Muscle of leg (tissue), 3 donors: ENCODE measurements at regions not wholly inside any gene's neighbourhood (a gene's known extent, or its start where the extent isn't known, plus 50 kb on each side); places are given as distances from the start of the nearest gene placed in this dataset.
A peak's percentile ranks its signal among the peaks of the same experiment; 100 is the strongest.

Experiments
- DNase-seq: peaks from one replicate; pipeline ENCODE4 v3.0.0; 2013
- H3K27ac ChIP-seq: one replicate; pipeline ENCODE4 v1.5.1; 2013; ENCODE audit warnings: mild to moderate bottlenecking, low read length, control low read depth
- H3K27me3 ChIP-seq: one replicate; pipeline ENCODE4 v1.6.1; 2013; ENCODE audit warnings: low read length; ENCODE audit not compliant: control insufficient read depth, insufficient read depth
- H3K36me3 ChIP-seq: one replicate; pipeline ENCODE4 v1.6.1; 2013; ENCODE audit warnings: low read length; ENCODE audit not compliant: control insufficient read depth, insufficient read depth
- H3K4me1 ChIP-seq: one replicate; pipeline ENCODE4 v1.6.1; 2013; ENCODE audit warnings: low read length; ENCODE audit not compliant: control insufficient read depth, insufficient read depth
- H3K4me3 ChIP-seq: one replicate; pipeline ENCODE4 v1.5.1; 2013; ENCODE audit warnings: low read length, control low read depth
- H3K9me3 ChIP-seq: replicated peaks from 2 replicates; pipeline ENCODE4 v1.6.1; 2013; ENCODE audit warnings: low read depth, low read length; ENCODE audit not compliant: control insufficient read depth
- WGBS: methylation state at CpG from one replicate; pipeline ENCODE4 v1.1.5; 2013; ENCODE audit warnings: missing lambda C conversion rate; ENCODE audit not compliant: insufficient coverage; 5-methylcytosine and 5-hydroxymethylcytosine counted together

DNA sequence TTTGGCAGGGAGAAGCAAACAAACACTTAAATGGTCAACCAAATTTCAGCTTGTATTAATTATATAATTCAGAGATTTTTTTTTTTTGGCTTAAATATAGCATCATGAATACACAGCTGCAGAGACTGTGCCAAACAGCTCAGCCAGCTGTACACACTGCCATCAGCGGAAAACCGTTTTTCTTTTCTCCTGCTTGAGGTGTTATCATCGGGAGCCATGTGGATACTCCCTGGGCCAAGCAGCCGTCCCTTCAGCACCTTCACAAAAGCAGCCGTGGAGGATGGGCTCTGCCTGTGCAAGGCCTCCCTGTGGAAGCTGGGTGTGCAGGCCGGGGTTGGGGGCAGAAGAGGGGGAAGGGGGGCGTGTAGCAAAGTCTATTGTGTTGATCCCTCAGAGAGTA, 85.0 kb downstream of the NUF2 start:
- H3K4me1 ChIP-seq, result no peaks in the 10 kb centered on the region
- H3K36me3 ChIP-seq, result no peaks in the 10 kb centered on the region
- H3K4me3 ChIP-seq, result no peak overlapping the region
- H3K9me3 ChIP-seq, result no peaks in the 10 kb centered on the region
- 36% methylated on average over 2 of the region's 7 CpGs for WGBS
- no peak overlapping the region for H3K27ac ChIP-seq
- no peaks in the 10 kb centered on the region for H3K27me3 ChIP-seq
- peak; percentile 8 for DNase-seq

DNA sequence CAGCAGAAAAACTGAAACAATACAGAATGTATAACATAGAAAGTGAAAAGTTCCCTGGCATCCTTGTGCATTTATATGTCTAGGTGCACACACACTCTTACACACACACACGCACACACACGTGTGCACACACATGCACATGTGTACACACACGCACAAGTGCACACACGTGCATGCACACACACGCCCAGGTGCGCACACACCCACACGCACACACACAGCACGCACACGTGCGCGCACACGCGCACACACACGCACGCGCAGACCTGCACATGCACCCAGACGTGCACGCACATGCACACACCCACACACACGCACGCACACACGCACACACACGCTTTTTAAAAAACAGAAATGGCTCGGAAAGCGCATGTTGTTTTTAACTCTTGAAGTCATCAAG, 86.5 kb downstream of the NUF2 start:
- H3K4me3 ChIP-seq, result no peak overlapping the region
- WGBS, result 95% methylated on average over 18 of the region's 24 CpGs
- no peaks in the 10 kb centered on the region for H3K9me3 ChIP-seq
- H3K27me3 ChIP-seq, result no peaks in the 10 kb centered on the region
- DNase-seq, result no peak
- no peaks in the 10 kb centered on the region for H3K4me1 ChIP-seq
- no peak overlapping the region for H3K27ac ChIP-seq
- no peaks in the 10 kb centered on the region for H3K36me3 ChIP-seq

DNA sequence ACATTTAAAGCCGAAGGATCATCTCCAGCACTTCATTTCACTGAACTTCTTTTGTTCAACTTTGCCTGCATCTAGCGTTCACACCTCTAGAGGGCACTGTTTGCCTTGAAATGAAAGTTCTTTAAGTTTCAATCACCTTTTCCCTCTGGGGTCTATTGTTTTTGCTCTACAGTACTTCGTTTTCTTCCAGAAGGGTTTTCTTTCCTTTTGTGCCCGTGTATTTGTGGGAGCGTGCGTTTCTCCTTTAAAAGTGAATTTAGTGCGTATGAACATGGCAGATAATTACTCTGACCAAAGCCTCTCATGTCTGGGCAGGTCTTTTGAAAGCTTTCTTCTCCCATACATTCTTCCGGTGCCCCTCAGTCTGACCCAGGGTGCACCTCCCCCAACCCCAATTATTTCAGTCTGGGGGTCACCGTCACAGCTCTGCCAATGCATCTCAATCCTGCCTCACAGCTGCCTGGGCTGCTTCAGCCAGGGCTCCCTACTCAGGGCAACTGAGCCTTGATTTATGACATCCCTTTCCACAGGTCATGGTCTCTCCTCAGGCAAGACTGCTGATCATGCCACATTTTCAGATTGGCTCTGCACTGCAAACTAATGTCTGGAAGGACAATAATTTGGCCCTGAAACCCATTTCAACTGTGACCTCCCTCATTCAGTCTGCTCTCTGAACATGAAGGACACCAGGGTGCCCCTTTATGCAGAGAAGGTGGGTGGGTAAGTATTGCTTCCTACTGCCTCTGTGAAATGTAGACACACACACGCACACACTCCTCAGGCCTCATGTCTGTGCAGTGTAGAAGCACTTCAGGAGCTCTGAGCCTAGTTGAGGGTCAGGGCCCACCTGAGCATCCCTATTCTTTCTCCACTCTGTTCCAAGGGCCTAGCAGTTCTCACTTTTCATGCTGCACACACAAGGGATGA, 88.6 kb downstream of the NUF2 start:
- Histone ChIP-seq H3K4me3 (no peak overlapping the region), H3K9me3 (no peaks in the 10 kb centered on the region), H3K36me3 (no peaks in the 10 kb centered on the region), H3K4me1 (no peaks in the 10 kb centered on the region), H3K27ac (no peak overlapping the region), H3K27me3 (no peaks in the 10 kb centered on the region)
- WGBS, result 6% methylated on average over 3 of the region's 10 CpGs
- DNase-seq, result peak; percentile 52

DNA sequence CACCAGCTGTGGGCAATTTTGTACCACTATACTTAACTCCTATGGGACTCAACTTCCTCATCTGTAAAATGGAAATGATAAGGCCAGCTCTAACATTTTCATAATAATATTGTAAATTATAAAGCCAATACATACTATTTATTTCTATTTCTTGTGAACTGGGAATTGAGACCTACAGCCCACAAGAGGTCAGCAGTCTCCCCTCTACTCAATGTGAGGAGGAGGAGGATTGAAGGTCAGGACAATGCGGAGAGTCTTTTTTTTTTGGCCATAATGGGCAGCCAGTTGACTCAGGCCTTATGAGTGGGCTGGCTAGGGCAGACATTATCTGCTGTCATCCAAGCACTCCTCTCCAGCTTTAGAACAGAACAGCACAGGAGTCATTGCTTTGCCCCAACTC, 90.5 kb downstream of the NUF2 start:
- DNase-seq, result no peak
- Histone ChIP-seq H3K27me3 (no peaks in the 10 kb centered on the region), H3K4me1 (no peaks in the 10 kb centered on the region), H3K27ac (no peak overlapping the region), H3K9me3 (no peaks in the 10 kb centered on the region), H3K36me3 (no peaks in the 10 kb centered on the region), H3K4me3 (no peak overlapping the region)
- no CpG with 5 or more reads among the region's 1 CpG for WGBS

DNA sequence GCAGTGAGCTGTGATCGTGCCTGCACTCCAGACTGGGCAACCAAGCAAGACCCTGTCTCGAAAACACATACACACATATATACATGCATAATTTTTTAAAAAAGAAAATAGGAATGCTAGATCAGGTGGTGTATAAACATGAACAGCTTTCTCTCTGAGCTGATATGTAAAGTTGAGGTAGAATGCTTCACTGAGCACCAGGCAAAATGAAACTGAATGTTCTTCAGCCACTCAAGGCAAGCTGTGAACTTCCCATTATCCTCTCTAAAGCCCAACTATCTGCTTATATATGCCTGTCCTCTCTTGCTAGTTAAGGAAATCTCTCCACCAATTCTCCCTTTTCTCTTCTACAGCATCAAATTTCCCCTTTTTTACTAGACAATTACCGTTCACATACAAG, 93.0 kb downstream of the NUF2 start:
- Histone ChIP-seq H3K27ac (no peak overlapping the region), H3K4me1 (no peaks in the 10 kb centered on the region), H3K4me3 (no peak overlapping the region), H3K27me3 (no peaks in the 10 kb centered on the region), H3K36me3 (no peaks in the 10 kb centered on the region), H3K9me3 (no peaks in the 10 kb centered on the region)
- no CpG with 5 or more reads among the region's 3 CpGs for WGBS
- no peak for DNase-seq

DNA sequence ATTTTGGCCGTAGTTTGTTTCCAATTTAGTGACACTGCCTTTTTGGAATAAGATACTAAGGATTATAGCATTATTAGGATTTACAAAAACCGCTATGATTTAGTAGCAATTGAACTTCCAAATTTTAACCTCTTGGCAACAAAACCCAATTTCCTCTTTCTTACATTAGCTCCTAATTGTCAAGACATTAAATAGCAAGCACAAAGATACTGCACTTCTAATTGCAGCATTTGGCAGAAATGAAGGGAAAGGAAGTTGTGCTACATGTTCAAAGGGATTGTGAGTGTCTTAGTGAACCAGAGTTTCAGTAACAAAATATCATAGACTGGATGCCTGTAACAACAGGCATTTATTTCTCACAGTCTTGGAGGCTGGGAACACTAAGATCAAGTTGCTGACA, 99.9 kb downstream of the NUF2 start:
- H3K36me3 ChIP-seq, result no peaks in the 10 kb centered on the region
- no peak overlapping the region for H3K27ac ChIP-seq
- H3K4me3 ChIP-seq, result no peak overlapping the region
- WGBS, result no CpG with 5 or more reads among the region's 2 CpGs
- no peaks in the 10 kb centered on the region for H3K4me1 ChIP-seq
- no peak for DNase-seq
- H3K27me3 ChIP-seq, result peaks cover 2% of the 10 kb centered on the region
- H3K9me3 ChIP-seq, result no peaks in the 10 kb centered on the region

DNA sequence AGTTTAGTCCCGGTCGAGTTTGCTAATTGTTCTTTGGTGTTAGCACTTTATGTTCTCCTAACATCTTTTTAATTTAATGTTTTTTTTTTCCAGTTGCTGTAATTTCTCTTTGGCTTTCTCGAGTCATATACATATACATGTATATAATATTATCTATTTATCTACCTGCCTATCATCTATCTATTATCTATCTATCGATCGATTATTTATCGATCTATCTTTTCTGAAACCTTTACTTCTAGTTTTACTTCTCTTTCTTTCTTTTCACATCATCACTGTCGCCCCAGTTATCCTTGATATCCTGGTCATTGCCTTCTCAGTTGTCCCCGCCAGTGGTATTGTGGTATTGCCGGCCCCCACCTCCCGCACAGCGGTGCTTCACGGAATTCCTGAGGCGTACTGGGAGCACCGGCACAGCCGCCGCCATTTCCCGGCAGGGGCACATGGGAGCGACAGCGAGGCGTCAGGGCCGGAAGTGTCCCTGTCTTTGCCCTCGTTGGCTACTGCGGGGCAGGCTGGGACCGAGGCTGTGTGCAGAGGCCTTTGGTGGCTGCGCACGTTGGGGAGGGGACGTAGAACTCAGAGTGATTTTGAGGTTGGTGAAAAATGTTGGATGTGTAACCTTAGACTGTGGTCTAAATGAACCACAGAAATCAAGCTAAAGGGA, 101.1 kb downstream of the NUF2 start:
- H3K4me3 ChIP-seq, result no peak overlapping the region
- H3K4me1 ChIP-seq, result no peaks in the 10 kb centered on the region
- no peaks in the 10 kb centered on the region for H3K9me3 ChIP-seq
- H3K36me3 ChIP-seq, result no peaks in the 10 kb centered on the region
- DNase-seq, result no peak
- no peak overlapping the region for H3K27ac ChIP-seq
- WGBS, result 92% methylated on average over 24 of the region's 27 CpGs
- peaks cover 2% of the 10 kb centered on the region for H3K27me3 ChIP-seq

DNA sequence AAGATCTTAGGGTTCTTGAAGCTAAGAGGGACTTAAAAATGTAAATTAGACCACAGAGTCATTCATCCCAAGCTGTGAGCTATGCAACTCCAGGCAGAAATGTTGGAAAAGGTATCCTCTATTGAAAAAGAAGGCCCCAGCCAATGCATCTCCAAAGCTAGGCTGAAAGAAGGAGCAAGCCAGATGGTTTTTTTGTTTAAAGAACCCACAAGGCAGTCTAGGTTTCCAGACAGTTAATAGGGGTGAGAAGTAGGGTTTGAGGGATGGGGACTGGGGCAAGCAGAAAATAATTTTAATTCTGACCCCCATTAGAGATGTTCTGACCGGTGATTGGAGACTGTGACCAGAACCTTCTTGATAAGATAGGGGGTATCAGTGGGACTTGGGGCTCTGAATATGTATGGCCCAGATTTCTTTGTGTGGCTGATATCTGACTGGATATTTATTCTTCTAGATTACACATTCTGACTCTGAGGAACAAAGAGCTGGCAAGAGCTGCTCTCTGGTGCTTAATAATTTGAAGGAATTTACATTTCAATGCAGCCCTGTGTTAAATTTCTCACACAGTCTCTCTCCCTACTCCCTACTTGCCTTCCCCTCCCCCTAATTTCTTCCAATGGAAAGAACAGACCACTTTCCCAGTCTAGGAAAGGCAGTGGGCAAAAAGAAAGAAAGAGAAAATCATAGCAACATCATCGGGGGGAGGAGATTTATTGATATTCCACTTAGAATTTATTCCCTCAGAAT, 104.9 kb downstream of the NUF2 start:
- H3K27ac ChIP-seq, result no peak overlapping the region
- WGBS, result no CpG with 5 or more reads among the region's 2 CpGs
- no peak for DNase-seq

DNA sequence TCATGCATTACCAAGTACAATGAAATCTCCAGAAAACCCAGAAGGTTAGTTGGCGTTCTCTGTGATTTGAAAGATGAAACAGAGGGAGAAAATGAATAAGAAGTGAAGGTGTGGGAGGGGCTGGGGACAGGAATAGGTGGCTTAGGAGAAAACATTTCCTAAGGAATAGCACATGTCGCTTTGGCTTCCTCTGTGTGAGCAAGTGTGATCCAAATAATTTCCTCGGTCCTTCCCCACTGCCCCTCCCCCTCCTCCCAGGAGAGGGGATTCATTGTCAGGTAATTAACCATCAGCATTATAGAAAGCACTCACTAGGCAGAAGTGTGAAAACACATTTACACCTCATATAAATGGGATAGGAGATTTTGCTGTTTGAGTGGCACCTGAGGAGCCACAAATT, 105.5 kb downstream of the NUF2 start:
- Histone ChIP-seq H3K4me1 (no peaks in the 10 kb centered on the region), H3K9me3 (no peaks in the 10 kb centered on the region), H3K27ac (no peak overlapping the region), H3K27me3 (peaks cover 2% of the 10 kb centered on the region), H3K4me3 (no peak overlapping the region), H3K36me3 (no peaks in the 10 kb centered on the region)
- DNase-seq, result no peak
- whole genome bisulfite sequencing, result no CpG with 5 or more reads among the region's 3 CpGs

More for the DNA sequence above, 104.9 kb downstream of the NUF2 start:
- Histone ChIP-seq H3K27me3 (peaks cover 2% of the 10 kb centered on the region), H3K9me3 (no peaks in the 10 kb centered on the region), H3K4me1 (no peaks in the 10 kb centered on the region), H3K4me3 (no peak overlapping the region), H3K36me3 (no peaks in the 10 kb centered on the region)
